NCI-H1694 treated with DMSO at 0.1 percent for 48 hours (cell line): ENCODE measurements at regions not wholly inside any gene's neighbourhood (a gene's known extent, or its start where the extent isn't known, plus 50 kb on each side); places are given as distances from the start of the nearest gene placed in this dataset.
"Not testable (repeated sequence)": the region's sequence is repeated elsewhere in the genome, so short reads cannot be mapped to it uniquely, and the experiment has no call there.

Experiments
- DNase-seq: peaks from one replicate; lab custom pipeline; 2025; lab: John Stamatoyannopoulos, UW

GRCh38 chr12:131644481-131644880 is 66.4 kb upstream of the SFSWAP start:
- DNase-seq = no peak

DNA sequence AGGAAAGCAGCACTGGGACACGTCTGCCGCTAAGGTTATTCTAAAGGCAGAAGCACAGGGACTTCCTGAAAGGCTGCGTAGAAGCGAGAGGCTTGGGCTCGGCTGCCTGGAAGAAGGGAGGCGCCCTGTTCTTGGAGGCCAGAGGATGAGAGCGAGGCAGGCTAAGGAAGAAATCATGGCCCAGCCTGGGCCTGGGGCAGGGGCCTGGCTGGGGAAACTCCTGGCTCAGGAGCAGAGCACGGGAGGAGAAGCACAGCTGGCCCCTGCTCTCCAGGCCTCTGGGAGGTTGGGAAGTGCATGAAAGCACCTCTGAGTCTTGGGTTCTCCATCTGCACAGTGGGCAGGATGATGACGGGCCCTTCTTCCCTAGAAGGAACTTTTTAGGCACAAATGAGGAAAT is 66.0 kb upstream of the SFSWAP start:
- DNase-seq = not testable (repeated sequence)

DNA sequence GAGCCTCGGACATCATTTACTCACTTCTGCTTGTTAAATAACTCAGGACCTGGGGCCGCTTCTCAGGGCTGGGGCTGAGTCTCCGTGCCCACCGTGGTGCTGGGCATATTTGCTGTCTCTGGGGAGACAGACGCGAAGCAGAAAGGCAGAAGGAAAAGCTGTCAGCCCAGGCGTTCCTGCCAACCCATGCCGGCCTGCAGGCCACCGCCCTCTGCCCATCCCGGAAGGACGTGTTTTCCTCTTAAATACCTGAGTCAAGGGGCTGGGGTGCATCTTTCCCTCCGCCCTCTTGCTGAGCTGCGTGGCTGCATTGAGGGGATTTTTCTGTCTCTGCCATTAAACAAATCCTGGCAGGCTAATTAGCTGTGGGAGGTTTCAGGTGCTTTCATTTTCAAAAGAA is 65.3 kb upstream of the SFSWAP start:
- DNase-seq = not testable (repeated sequence)

DNA sequence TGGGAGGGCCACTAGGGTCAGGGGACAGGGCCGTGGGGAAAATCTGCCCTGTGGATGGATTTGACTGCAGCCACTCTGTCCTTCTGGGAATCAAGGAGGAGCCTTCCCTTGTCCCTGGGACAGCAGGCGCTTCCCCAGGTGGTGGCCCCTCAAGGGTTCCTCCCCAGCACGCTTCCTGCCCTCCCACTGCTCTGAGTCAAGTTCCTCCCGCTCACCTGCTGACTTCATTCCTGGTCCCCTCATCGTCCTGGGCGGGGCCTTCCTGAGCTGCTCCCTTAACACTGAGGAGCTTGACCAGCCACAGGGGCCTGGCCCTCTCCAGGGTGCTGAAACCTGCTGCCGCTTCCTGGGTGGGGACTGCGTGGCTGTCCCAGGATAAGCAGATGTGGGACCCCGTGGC is 64.4 kb upstream of the SFSWAP start:
- DNase-seq = not testable (repeated sequence)

DNA sequence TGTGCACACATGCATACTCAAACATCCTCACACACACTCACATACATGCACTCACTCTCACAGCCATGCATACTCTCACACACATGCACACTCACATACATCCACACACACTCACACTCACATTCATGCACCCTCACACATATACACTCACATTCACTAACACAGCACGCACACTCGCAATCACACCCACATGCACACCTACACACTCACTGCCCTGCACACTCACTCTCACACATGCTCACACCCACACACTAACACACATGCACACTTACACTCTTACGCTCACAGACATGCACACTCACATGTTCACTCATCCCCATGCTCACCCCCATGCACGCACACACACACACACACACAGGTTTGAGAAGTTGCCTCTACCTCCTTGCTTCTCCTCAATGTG is 63.2 kb upstream of the SFSWAP start:
- no peak for DNase-seq

DNA sequence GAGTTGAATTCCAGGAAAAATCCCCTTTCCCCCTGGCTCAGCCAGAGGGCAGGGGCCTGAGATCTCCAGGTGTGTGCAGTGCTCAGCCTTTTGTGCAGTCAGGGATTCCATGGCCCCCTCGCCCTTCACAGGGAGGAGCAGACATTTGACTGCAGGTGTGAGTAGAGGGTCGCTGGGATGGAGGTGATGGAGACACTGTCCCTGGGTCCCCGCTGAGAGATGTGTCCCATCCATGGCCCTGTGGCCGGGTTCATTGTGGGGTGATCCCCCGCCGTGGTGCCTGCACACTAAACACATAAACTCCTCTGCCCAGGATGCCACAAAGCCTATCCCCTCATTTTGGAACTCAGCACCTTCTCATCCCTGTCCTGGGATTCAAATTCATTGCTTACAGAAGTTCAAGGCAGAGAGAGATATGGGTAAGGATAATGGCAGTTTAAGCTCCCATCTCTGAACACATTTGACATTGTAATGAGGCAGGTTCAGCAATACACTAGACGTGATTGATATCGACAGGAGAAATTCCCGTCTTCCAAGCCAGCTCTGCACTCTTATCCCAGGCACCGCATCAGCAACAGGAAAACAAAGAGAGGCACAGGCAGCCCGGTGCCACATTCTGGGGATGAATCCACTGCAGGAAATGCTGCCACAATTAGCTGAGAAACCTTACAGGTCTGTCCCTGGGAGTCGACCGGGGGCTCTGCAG is 55.3 kb upstream of the SFSWAP start:
- DNase-seq = not testable (repeated sequence)

GRCh38 chr12:131656796-131657195 is 54.1 kb upstream of the SFSWAP start:
- not testable (repeated sequence) for DNase-seq

- not testable (repeated sequence) for DNase-seq
Measured at GRCh38 chr12:131658605-131659004, 52.3 kb upstream of the SFSWAP start.

GRCh38 chr12:131659484-131659883 is 51.4 kb upstream of the SFSWAP start:
- DNase-seq = not testable (repeated sequence)

GRCh38 chr12:131659976-131660375 is 50.9 kb upstream of the SFSWAP start:
- not testable (repeated sequence) for DNase-seq

DNA sequence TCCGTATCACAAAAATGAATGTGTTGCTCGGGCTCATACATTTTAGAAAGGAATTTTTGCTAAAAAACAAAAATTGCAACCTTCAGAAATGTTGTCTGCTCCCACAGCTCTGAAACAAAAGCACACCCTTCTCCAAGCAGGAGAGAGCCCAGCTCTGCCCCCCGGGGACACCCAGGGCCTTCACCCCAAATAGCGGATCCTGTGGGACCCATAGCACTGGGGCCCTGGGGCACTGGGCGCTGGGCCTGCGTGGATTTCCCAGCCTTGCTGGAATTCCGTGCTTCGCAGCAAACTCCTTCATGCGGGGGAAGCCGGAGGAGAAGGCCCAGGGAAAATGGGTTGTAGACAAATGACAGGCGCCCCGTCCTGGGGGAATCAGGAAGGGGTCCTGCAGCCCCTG is 50.5 kb upstream of the SFSWAP start:
- not testable (repeated sequence) for DNase-seq
